NCI-H2107 treated with DMSO at 0.1 percent for 48 hours (cell line): ENCODE measurements at regions not wholly inside any gene's neighbourhood (a gene's known extent, or its start where the extent isn't known, plus 50 kb on each side); places are given as distances from the start of the nearest gene placed in this dataset.

Experiments used
- DNase-seq: peaks from one replicate; lab custom pipeline; 2025; ENCODE audit not compliant: unreplicated experiment; lab: John Stamatoyannopoulos, UW

GRCh38 chr12:107396991-107397390 is 288.6 kb upstream of the PWP1 start:
- no peak for DNase-seq

- DNase-seq = no peak
These were observed 287.6 kb upstream of the PWP1 start for GRCh38 chr12:107397890-107398500.

- DNase-seq = no peak
These were observed 286.6 kb upstream of the PWP1 start for GRCh38 chr12:107399046-107399445.

GRCh38 chr12:107400686-107401447 is 284.7 kb upstream of the PWP1 start:
- no peak for DNase-seq

- DNase-seq = no peak
These were observed 283.3 kb upstream of the PWP1 start for GRCh38 chr12:107402041-107403022.

GRCh38 chr12:107404981-107405380 is 280.6 kb upstream of the PWP1 start:
- DNase-seq = no peak

GRCh38 chr12:107405436-107405835 is 280.2 kb upstream of the PWP1 start:
- no peak for DNase-seq

GRCh38 chr12:107406932-107407331 is 278.7 kb upstream of the PWP1 start:
- DNase-seq = no peak

- DNase-seq = no peak
These were observed 273.6 kb upstream of the PWP1 start for GRCh38 chr12:107411792-107412535.

- no peak for DNase-seq
These were observed 270.5 kb upstream of the PWP1 start for GRCh38 chr12:107415071-107415470.

- DNase-seq = no peak
These were observed 269.8 kb upstream of the PWP1 start for GRCh38 chr12:107415834-107416233.

- no peak for DNase-seq
These were observed 268.6 kb upstream of the PWP1 start for GRCh38 chr12:107417004-107417403.

GRCh38 chr12:107418981-107419380 is 266.6 kb upstream of the PWP1 start:
- no peak for DNase-seq

- DNase-seq = no peak
These were observed 262.1 kb upstream of the PWP1 start for GRCh38 chr12:107423531-107423930.

- DNase-seq = no peak
These were observed 256.4 kb upstream of the PWP1 start for GRCh38 chr12:107429006-107429705.

GRCh38 chr12:107431942-107432341 is 253.7 kb upstream of the PWP1 start:
- no peak for DNase-seq

- DNase-seq = no peak
These were observed 250.5 kb upstream of the PWP1 start for GRCh38 chr12:107435072-107435471.

- DNase-seq = no peak
These were observed 250.1 kb upstream of the PWP1 start for GRCh38 chr12:107435520-107435919.

- no peak for DNase-seq
These were observed 249.2 kb upstream of the PWP1 start for GRCh38 chr12:107436376-107436775.

- DNase-seq = no peak
These were observed 248.8 kb upstream of the PWP1 start for GRCh38 chr12:107436836-107437235.
